HFFc6 (cell line): ENCODE measurements at regions not wholly inside any gene's neighbourhood (a gene's known extent, or its start where the extent isn't known, plus 50 kb on each side); places are given as distances from the start of the nearest gene placed in this dataset.

Experiments used
- DNase-seq: peaks from one replicate; pipeline ENCODE4 v3.0.0-alpha.2; 2018
- H3K27ac Mint-ChIP-seq: 2 replicates; pipeline ENCODE4 v1.8.0; 2020; ENCODE audit warnings: mild to moderate bottlenecking, mixed read lengths
- H3K27me3 Mint-ChIP-seq: 2 replicates; pipeline ENCODE4 v1.8.0; 2021; ENCODE audit warnings: mild to moderate bottlenecking, moderate library complexity, mixed read lengths; ENCODE audit not compliant: insufficient read depth
- H3K36me3 Mint-ChIP-seq: 2 replicates; pipeline ENCODE4 v1.8.0; 2021; ENCODE audit warnings: low read depth, mixed read lengths
- H3K4me1 Mint-ChIP-seq: 2 replicates; pipeline ENCODE4 v1.8.0; 2020; ENCODE audit warnings: low read depth, mixed read lengths
- H3K4me3 Mint-ChIP-seq: 2 replicates; pipeline ENCODE4 v1.8.0; 2020; ENCODE audit warnings: mild to moderate bottlenecking, moderate library complexity, mixed read lengths
- H3K9me3 Mint-ChIP-seq: 2 replicates; pipeline ENCODE4 v1.8.0; 2020; ENCODE audit warnings: mild to moderate bottlenecking, mixed read lengths
- CTCF ChIP-seq: fragments of 200-600 bp; sonication (generic); IDR thresholded peaks from 2 replicates; pipeline ENCODE4 v1.5.0; 2021; ENCODE audit warnings: antibody characterized with exemption, mild to moderate bottlenecking

- TF ChIP-seq CTCF: no peak
- DNase-seq: no peak
- H3K9me3 Mint-ChIP-seq: peaks cover 41% of the 10 kb centered on the region
- H3K27me3 Mint-ChIP-seq: no peaks in the 10 kb centered on the region
- H3K4me3 Mint-ChIP-seq: no peak overlapping the region
- H3K4me1 Mint-ChIP-seq: no peaks in the 10 kb centered on the region
- H3K27ac Mint-ChIP-seq: no peak overlapping the region
- H3K36me3 Mint-ChIP-seq: no peaks in the 10 kb centered on the region; the same call in 1 of the 2 replicates
Observed at GRCh38 chr7:9945131-9945530, 1028.5 kb upstream of the PHF14 start.

GRCh38 chr7:9945857-9946256 is 1027.8 kb upstream of the PHF14 start:
- Mint-ChIP-seq H3K36me3 (no peaks in the 10 kb centered on the region; the same call in 1 of the 2 replicates), H3K9me3 (peaks cover 41% of the 10 kb centered on the region), H3K4me1 (no peaks in the 10 kb centered on the region), H3K27me3 (no peaks in the 10 kb centered on the region), H3K4me3 (no peak overlapping the region), H3K27ac (no peak overlapping the region)
- TF ChIP-seq CTCF: no peak
- DNase-seq: no peak

- no peaks in the 10 kb centered on the region for H3K36me3 Mint-ChIP-seq
- H3K27me3 Mint-ChIP-seq: no peaks in the 10 kb centered on the region; the same call in 1 of the 2 replicates
- peaks cover 36% of the 10 kb centered on the region for H3K9me3 Mint-ChIP-seq
- no peaks in the 10 kb centered on the region for H3K4me1 Mint-ChIP-seq
- no peak for TF ChIP-seq CTCF
- H3K4me3 Mint-ChIP-seq: no peak overlapping the region
- no peak overlapping the region for H3K27ac Mint-ChIP-seq
- DNase-seq: no peak
Observed at GRCh38 chr7:9955138-9955537, 1018.5 kb upstream of the PHF14 start.

GRCh38 chr7:9958486-9958885 is 1015.2 kb upstream of the PHF14 start:
- no peaks in the 10 kb centered on the region for H3K36me3 Mint-ChIP-seq
- no peak overlapping the region for H3K4me3 Mint-ChIP-seq
- no peak overlapping the region for H3K27ac Mint-ChIP-seq
- no peak for TF ChIP-seq CTCF
- H3K9me3 Mint-ChIP-seq: peaks cover 60% of the 10 kb centered on the region
- H3K4me1 Mint-ChIP-seq: no peaks in the 10 kb centered on the region
- H3K27me3 Mint-ChIP-seq: no peaks in the 10 kb centered on the region; the same call in 1 of the 2 replicates
- DNase-seq: no peak

GRCh38 chr7:9960460-9960859 is 1013.2 kb upstream of the PHF14 start:
- Mint-ChIP-seq H3K27me3 (no peaks in the 10 kb centered on the region), H3K36me3 (no peaks in the 10 kb centered on the region), H3K4me3 (no peak overlapping the region), H3K4me1 (no peaks in the 10 kb centered on the region), H3K27ac (no peak overlapping the region), H3K9me3 (peaks cover 53% of the 10 kb centered on the region)
- no peak for TF ChIP-seq CTCF
- DNase-seq: no peak
